Activated CD8-positive, alpha-beta memory T cell treated with anti-CD3 and anti-CD28 coated beads, Interleukin-2, amount 10 ng/mL, durations not matched to agents 7 days and 5 days (primary cell): ENCODE measurements at regions not wholly inside any gene's neighbourhood (a gene's known extent, or its start where the extent isn't known, plus 50 kb on each side); places are given as distances from the start of the nearest gene placed in this dataset.

Source experiments
- ATAC-seq: fragments of 150-1000 bp; cut with Tn5 transposase; one replicate; pipeline ENCODE4 v1.10.0; 2021; ENCODE audit warnings: moderate library complexity
- CTCF ChIA-PET: fragments of 350-600 bp; sonication (Branson Sonifier 250); formaldehyde crosslinking; loops from one replicate; lab custom pipeline; 2021; ENCODE audit warnings: antibody characterized with exemption; lab: Charles Lee
- DNase-seq: peaks from one replicate; pipeline ENCODE4 v3.0.0-alpha.2; 2020
- H3K27ac Mint-ChIP-seq: one replicate; pipeline ENCODE4 v1.8.0; 2021; ENCODE audit warnings: mild to moderate bottlenecking, mixed read lengths
- H3K27me3 Mint-ChIP-seq: one replicate; pipeline ENCODE4 v1.8.0; 2021; ENCODE audit warnings: mixed read lengths
- H3K36me3 Mint-ChIP-seq: one replicate; pipeline ENCODE4 v1.8.0; 2021; ENCODE audit warnings: mild to moderate bottlenecking, mixed read lengths
- H3K4me1 Mint-ChIP-seq: one replicate; pipeline ENCODE4 v1.8.0; 2021; ENCODE audit warnings: mixed read lengths
- H3K4me3 Mint-ChIP-seq: one replicate; pipeline ENCODE4 v1.8.0; 2021; ENCODE audit warnings: mild to moderate bottlenecking, moderate library complexity, mixed read lengths
- H3K9me3 Mint-ChIP-seq: one replicate; pipeline ENCODE4 v1.8.0; 2022; ENCODE audit warnings: low read depth, mixed read lengths

DNA sequence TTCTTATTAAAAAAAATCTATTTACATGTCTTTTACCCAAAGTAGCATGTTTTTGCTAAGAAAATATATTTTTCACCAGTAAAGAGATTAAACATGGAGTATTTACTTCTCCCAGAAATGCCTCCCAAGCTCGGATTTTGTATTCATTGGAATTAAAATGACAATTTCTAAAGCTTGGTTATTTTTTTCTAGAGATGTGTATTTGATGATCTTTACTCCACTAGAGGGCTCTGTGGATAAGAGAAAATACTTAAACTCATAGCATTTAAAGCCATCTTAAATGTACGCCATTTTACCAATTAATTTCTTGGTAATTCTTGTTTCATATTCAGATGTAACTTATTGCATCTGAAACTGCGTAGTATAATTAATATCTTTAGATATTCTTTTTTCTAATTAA lies 461.4 kb downstream of the GALR1 start:
- Mint-ChIP-seq H3K4me1 (peaks cover 4% of the 10 kb centered on the region), H3K36me3 (no peaks in the 10 kb centered on the region), H3K27ac (no peak overlapping the region), H3K4me3 (no peak overlapping the region), H3K27me3 (peaks cover 5% of the 10 kb centered on the region), H3K9me3 (no peaks in the 10 kb centered on the region)
- CTCF ChIA-PET = no interaction called here
- DNase-seq (no peak), ATAC-seq (no peak)

DNA sequence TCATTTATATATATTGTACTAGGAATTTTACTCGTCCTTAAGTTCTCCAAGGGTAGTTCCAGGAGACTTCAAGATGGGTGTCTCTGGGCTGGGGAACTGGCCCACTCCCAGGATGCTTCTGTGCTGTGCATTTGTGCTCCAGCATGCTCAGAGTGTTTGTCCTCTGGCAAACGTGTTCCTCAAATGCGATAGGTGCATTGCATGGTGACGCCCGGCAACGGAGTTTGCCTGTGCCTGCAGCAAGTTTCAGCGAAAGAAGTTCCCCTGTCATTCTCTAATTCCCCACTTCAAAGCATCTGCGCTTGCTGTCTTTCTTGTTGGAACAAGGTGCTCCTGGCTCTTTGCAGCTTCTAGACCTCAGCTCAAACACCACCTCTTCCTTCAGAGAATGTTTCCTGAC lies 465.1 kb downstream of the GALR1 start:
- no peaks in the 10 kb centered on the region for H3K9me3 Mint-ChIP-seq
- no peaks in the 10 kb centered on the region for H3K36me3 Mint-ChIP-seq
- H3K27ac Mint-ChIP-seq = no peak overlapping the region
- CTCF ChIA-PET = no interaction called here
- H3K27me3 Mint-ChIP-seq = peaks cover 2% of the 10 kb centered on the region
- H3K4me1 Mint-ChIP-seq = no peaks in the 10 kb centered on the region
- DNase-seq (no peak), ATAC-seq (no peak)
- no peak overlapping the region for H3K4me3 Mint-ChIP-seq

DNA sequence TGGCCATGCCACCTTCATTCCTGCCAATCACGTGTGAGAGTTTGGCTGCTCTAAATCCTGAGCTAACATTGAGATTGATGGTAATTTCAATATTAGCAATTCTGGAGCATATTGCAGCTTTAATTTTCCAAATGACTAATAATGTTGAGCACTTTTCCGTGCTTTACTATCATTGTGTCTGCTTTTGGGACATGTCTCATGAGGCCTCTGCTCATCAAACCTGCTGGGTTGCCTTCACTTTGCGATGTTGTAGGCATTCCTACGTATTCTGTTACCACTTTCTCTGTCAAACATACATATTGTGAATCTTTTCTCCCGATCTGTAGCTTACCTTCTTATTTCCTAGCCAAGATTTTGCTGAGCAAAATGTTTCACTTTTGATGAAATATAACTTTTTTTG lies 466.6 kb downstream of the GALR1 start:
- Mint-ChIP-seq H3K9me3 (no peaks in the 10 kb centered on the region), H3K36me3 (no peaks in the 10 kb centered on the region), H3K27me3 (no peaks in the 10 kb centered on the region), H3K27ac (no peak overlapping the region), H3K4me3 (no peak overlapping the region), H3K4me1 (no peaks in the 10 kb centered on the region)
- DNase-seq = no peak
- no peak for ATAC-seq
- CTCF ChIA-PET = no interaction called here

DNA sequence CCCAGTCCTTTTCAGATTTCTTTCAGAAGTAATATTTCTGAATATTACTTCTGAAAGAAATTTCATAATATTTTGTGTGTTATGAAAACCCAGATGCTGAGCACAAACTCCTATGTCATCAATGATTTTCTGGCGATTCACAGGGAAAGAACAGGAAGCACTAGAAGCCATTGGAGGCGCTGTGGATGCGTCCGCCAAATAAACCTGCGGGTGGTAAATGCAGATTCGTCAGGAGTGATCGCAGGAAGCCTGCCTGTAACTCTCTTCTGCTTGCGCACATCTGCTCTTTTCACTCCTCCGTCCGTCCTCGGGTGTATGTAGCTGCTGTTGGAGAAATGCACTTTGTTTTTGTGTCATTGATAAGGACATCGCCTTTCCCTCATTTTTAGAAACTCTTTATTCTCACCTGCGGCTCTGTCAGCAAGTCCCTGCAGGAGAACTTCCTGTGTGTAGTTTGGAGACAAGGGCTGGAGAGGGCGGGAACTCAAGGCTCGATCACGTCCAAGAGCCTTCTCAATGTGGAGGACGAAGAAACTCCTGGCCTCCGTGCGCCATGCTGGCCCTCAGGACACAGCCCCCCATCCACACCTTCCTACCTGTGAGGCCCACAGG lies 483.8 kb downstream of the GALR1 start:
- CTCF ChIA-PET = no interaction called here
- no peaks in the 10 kb centered on the region for H3K9me3 Mint-ChIP-seq
- no peaks in the 10 kb centered on the region for H3K4me1 Mint-ChIP-seq
- no peaks in the 10 kb centered on the region for H3K27me3 Mint-ChIP-seq
- DNase-seq (no peak), ATAC-seq (no peak)
- no peaks in the 10 kb centered on the region for H3K36me3 Mint-ChIP-seq
- no peak overlapping the region for H3K4me3 Mint-ChIP-seq
- H3K27ac Mint-ChIP-seq = no peak overlapping the region

DNA sequence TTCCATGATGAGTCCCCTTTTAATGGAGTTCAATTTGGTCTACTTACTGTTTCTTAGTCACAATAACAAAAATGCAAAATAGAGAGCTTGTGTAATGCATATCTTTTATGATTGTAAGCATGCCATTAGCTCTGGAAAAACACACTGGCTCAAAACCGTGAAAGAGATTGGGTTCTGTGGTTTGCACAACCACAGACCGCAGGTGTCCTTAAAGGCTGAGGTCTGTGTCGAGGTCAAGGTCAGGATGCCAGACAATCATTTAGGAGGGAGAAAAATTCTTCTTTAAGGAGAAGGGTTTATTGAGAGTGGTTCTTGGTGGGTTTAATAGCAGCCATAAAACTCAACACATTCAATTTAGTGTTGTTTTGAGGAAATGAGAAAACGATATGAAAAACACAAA lies 487.2 kb downstream of the GALR1 start:
- DNase-seq = no peak
- Mint-ChIP-seq H3K4me3 (no peak overlapping the region), H3K27me3 (peaks cover 3% of the 10 kb centered on the region), H3K9me3 (no peaks in the 10 kb centered on the region), H3K4me1 (no peaks in the 10 kb centered on the region), H3K27ac (no peak overlapping the region), H3K36me3 (no peaks in the 10 kb centered on the region)
- CTCF ChIA-PET = no interaction called here
- no peak for ATAC-seq

DNA sequence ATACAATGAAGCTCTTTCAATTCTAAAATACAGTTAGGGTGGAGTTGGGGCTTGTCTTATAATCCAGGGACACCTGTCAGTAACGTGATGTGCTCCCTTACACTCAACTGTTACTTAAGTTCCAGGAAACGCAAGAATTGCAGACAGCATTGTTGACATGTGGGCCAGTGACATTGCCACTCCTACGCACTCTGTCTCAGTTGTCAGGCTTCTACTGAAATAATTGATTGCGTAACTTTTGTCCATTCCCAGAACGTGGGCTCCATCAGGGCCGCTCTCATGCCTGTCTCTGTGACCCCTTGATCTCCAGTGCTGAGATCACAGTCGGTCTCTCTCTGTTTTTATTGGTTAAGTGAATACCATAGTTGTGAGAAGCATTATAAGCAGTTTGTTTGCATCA lies 487.8 kb downstream of the GALR1 start:
- ATAC-seq = no peak
- Mint-ChIP-seq H3K4me3 (no peak overlapping the region), H3K4me1 (no peaks in the 10 kb centered on the region), H3K27me3 (peaks cover 3% of the 10 kb centered on the region), H3K36me3 (no peaks in the 10 kb centered on the region), H3K27ac (no peak overlapping the region), H3K9me3 (no peaks in the 10 kb centered on the region)
- CTCF ChIA-PET = no interaction called here
- no peak for DNase-seq

DNA sequence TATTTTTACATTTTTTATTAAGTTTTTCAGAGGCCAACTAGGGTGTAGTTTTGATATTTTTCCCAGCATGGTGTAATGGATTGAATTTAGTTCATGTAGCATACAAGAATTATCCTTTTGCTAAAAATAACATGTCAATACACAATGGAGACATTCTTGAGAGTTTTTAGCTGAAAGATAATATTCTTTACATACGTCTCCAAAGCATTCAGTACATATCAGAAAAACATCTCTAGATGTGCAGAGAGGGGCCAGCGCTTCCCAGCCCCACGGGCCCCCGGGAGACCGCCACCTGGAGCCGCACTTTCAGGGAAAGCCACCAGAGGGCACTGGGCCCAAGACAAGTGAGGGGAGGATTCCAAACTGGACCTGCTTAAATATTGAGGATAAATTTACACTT lies 499.4 kb downstream of the GALR1 start:
- Mint-ChIP-seq H3K4me3 (no peak overlapping the region), H3K9me3 (no peaks in the 10 kb centered on the region), H3K36me3 (no peaks in the 10 kb centered on the region), H3K27ac (no peak overlapping the region), H3K27me3 (no peaks in the 10 kb centered on the region), H3K4me1 (no peaks in the 10 kb centered on the region)
- DNase-seq (no peak), ATAC-seq (no peak)
- CTCF ChIA-PET = no interaction called here

DNA sequence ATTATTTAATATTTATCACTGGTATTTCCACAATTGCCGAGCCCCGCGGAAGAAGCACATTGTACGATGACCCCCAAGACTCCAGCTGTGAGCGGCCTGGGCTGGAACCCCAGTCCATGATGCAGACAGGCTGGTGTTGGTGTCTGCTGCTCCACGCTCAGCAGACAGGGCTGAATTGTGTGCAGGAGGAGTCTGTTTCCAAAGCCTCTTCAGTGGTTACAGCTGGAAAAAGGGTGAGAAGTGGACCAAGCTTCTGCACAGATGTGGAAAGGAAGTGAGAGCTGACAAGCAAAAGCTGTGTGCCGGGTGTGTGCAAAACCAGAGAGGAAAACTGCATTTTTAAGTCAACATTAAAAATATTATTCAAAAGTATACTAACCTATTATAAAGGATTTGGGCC lies 500.4 kb downstream of the GALR1 start:
- Mint-ChIP-seq H3K36me3 (no peaks in the 10 kb centered on the region), H3K4me1 (no peaks in the 10 kb centered on the region), H3K27me3 (no peaks in the 10 kb centered on the region), H3K4me3 (no peak overlapping the region), H3K9me3 (no peaks in the 10 kb centered on the region), H3K27ac (no peak overlapping the region)
- CTCF ChIA-PET = interaction anchor here (1.0 kb wide), 1 partner anchor 14 kb away, joined by 3 read pairs; no protein-coding TSS in a partner anchor
- DNase-seq = no peak
- no peak for ATAC-seq

DNA sequence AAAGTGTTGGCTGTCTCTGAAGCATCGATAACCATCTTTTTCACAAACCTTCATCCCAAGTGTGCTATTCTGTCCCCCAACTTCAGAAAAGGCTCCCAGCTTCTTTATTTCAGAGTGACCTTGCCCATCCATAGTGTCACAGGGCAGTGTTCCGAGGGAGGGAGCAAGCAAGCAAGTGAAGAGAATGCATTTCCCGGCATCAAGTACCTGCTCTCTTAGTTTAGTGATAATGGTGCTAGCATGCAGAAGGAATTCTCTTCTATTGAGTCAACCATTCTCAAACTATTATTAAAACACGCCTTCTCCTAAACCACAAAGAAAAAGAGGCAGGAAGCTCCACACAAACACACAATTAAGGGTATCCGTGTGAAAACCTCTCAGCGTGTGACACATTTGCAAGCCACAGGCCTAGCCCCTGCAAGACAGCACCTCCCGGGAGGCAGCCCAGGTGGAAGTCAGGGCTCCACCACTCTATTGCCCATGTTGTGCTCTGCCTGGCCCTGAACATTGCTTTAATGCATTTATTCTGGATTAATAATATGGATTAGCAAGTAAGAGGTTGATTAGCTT lies 504.9 kb downstream of the GALR1 start:
- no peaks in the 10 kb centered on the region for H3K4me1 Mint-ChIP-seq
- H3K4me3 Mint-ChIP-seq = no peak overlapping the region
- CTCF ChIA-PET = no interaction called here
- ATAC-seq = no peak
- H3K9me3 Mint-ChIP-seq = no peaks in the 10 kb centered on the region
- H3K36me3 Mint-ChIP-seq = no peaks in the 10 kb centered on the region
- no peaks in the 10 kb centered on the region for H3K27me3 Mint-ChIP-seq
- H3K27ac Mint-ChIP-seq = no peak overlapping the region
- no peak for DNase-seq

DNA sequence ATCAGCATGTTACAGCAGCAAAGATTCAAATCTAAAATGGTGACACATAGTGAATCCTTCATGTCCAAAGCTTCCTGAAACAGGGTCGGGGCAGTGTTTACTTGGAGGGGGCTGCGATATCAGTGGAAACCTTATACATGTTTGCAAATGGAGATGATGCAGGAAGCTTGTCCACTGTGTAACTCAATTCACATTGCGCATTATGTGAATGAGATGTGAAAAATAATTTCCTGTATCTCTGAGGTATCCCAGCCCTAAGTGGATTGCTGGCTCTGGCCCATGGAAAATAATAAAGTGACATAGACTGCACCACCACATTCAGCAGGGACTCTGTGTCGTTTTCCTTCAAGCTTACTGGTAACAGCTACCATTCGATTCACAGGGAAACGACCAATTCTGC lies 505.5 kb downstream of the GALR1 start:
- no peaks in the 10 kb centered on the region for H3K9me3 Mint-ChIP-seq
- no peaks in the 10 kb centered on the region for H3K4me1 Mint-ChIP-seq
- ATAC-seq (no peak), DNase-seq (no peak)
- H3K27ac Mint-ChIP-seq = no peak overlapping the region
- H3K36me3 Mint-ChIP-seq = no peaks in the 10 kb centered on the region
- CTCF ChIA-PET = no interaction called here
- no peaks in the 10 kb centered on the region for H3K27me3 Mint-ChIP-seq
- no peak overlapping the region for H3K4me3 Mint-ChIP-seq

DNA sequence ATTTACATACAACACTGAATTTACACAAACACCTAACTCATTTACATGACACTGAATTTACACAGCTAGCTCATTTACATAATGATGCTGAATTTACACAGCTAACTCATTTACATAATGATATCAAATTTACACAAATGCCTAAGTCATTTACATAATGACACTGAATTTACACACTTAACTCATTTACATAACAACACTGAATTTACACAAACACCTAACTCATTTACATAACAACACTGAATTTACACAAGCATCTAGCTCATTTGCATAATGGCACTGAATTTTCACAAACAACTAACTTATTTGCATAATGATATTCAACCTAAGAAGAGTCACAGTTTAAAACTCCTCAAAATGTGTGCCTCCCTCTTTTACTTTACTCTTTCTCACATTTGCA lies 511.7 kb downstream of the GALR1 start:
- Mint-ChIP-seq H3K4me3 (no peak overlapping the region), H3K27ac (no peak overlapping the region), H3K9me3 (no peaks in the 10 kb centered on the region), H3K36me3 (no peaks in the 10 kb centered on the region), H3K27me3 (peaks cover 13% of the 10 kb centered on the region), H3K4me1 (no peaks in the 10 kb centered on the region)
- no peak for ATAC-seq
- CTCF ChIA-PET = no interaction called here
- no peak for DNase-seq

DNA sequence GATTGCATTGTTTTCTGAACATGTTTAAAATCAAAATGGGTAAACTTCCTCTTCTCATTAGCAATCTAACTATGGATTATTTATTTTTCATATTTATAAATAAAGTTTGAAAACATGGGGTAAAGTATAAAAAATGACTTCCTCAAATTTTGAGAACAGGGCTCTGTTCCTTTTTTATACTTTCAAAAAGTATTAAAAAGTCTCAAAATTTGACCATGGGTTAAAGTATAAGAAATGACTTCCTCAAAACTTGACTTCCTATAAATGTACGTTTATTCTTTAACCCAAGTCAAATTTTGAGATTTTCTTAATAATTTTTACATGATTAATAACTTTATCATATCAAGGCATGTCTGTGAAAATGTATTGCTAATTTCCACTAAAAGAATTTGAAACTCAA lies 512.4 kb downstream of the GALR1 start:
- Mint-ChIP-seq H3K9me3 (no peaks in the 10 kb centered on the region), H3K4me3 (no peak overlapping the region), H3K36me3 (no peaks in the 10 kb centered on the region), H3K27ac (no peak overlapping the region), H3K4me1 (no peaks in the 10 kb centered on the region), H3K27me3 (peaks cover 13% of the 10 kb centered on the region)
- ATAC-seq = no peak
- CTCF ChIA-PET = no interaction called here
- no peak for DNase-seq

DNA sequence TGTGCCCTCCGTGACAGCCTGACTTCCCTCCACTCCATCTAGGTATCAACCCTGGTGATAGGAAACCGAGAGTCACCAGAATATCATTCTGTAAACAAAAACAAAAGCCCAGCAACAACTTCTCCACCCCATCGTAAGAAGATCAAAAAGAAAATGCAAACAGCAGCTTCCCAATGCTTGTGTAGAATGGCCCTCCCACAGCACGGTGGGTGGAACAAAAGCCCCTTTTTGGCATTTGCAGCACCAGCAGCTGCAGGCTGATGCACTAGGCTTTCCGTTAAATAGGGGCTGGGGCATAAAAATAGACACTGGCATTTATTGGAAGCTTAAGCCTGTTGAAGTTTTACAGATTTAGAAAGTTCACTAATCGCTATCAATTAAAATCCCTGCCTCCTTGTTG lies 513.0 kb downstream of the GALR1 start:
- H3K36me3 Mint-ChIP-seq = no peaks in the 10 kb centered on the region
- no peaks in the 10 kb centered on the region for H3K4me1 Mint-ChIP-seq
- CTCF ChIA-PET = interaction anchor here (1.7 kb wide), 1 partner anchor 13 kb away, joined by 3 read pairs; no protein-coding TSS in a partner anchor
- DNase-seq (no peak), ATAC-seq (no peak)
- no peaks in the 10 kb centered on the region for H3K9me3 Mint-ChIP-seq
- no peak overlapping the region for H3K4me3 Mint-ChIP-seq
- H3K27me3 Mint-ChIP-seq = peaks cover 13% of the 10 kb centered on the region
- no peak overlapping the region for H3K27ac Mint-ChIP-seq

DNA sequence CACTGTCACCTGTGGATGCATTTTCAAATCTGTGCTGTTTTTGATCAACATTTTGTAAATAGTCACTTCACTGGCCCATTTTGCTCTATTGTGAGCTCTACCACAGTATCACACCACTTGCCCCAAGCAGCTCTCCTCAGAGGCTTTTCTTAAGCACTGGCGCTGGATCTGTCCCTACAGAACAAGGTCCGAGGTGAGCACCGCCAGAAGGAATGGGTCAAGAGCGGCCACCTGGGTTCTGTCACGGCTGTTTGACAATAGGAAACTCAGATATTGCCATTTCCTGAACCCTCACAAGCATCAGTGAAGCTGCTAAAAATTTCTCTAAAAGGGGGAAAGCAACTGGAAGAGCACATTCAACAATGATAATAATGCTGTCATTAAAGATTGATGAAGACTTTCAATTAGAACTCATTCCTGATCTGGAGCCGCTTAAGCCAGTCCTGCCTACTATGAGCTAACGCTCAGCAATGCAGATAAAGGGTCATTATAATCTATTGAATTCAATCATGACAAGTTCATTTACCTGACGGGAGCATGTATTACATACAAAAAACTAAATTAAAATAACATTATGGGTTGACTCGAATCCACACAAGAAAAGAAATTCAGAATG lies 514.0 kb downstream of the GALR1 start:
- no peaks in the 10 kb centered on the region for H3K36me3 Mint-ChIP-seq
- no peaks in the 10 kb centered on the region for H3K4me1 Mint-ChIP-seq
- peaks cover 13% of the 10 kb centered on the region for H3K27me3 Mint-ChIP-seq
- no peaks in the 10 kb centered on the region for H3K9me3 Mint-ChIP-seq
- CTCF ChIA-PET = interaction anchor here (1.7 kb wide), 1 partner anchor 14 kb away, joined by 3 read pairs; no protein-coding TSS in a partner anchor
- ATAC-seq = no peak
- no peak for DNase-seq
- H3K27ac Mint-ChIP-seq = no peak overlapping the region
- H3K4me3 Mint-ChIP-seq = no peak overlapping the region
